ENCODE measurements at regions not wholly inside any gene's neighbourhood (a gene's known extent, or its start where the extent isn't known, plus 50 kb on each side); places are given as distances from the start of the nearest gene placed in this dataset.

DNA sequence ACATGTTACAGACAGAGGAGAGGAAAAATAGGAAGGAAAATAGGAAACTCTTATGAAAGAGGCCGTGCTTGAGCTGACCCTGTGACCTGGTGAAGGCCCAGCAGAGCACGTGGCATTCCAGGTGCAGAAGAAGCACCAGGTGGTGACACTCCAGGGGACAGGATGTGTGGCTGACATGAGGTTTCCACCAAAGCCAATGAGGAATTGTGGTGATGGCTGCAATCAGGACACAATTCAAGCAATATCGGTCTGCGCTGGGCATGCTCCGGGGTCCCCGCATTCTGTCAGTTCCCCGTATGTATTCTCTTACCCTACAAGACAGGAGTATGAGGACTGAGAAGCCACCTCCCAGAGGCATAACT is 504.2 kb downstream of the EIPR1 start:
- TF ChIP-seq, protein P1, sequence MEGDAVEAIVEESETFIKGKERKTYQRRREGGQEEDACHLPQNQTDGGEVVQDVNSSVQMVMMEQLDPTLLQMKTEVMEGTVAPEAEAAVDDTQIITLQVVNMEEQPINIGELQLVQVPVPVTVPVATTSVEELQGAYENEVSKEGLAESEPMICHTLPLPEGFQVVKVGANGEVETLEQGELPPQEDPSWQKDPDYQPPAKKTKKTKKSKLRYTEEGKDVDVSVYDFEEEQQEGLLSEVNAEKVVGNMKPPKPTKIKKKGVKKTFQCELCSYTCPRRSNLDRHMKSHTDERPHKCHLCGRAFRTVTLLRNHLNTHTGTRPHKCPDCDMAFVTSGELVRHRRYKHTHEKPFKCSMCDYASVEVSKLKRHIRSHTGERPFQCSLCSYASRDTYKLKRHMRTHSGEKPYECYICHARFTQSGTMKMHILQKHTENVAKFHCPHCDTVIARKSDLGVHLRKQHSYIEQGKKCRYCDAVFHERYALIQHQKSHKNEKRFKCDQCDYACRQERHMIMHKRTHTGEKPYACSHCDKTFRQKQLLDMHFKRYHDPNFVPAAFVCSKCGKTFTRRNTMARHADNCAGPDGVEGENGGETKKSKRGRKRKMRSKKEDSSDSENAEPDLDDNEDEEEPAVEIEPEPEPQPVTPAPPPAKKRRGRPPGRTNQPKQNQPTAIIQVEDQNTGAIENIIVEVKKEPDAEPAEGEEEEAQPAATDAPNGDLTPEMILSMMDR (IDR thresholded peaks at IDR 0.05): no peak
- TF ChIP-seq EP300 (IDR thresholded peaks at IDR 0.05) (no peak), POLR2AphosphoS5 (IDR thresholded peaks at IDR 0.05) (no peak), POLR2A (IDR thresholded peaks at IDR 0.05) (no peak)
